ENCODE measurements at regions not wholly inside any gene's neighbourhood (a gene's known extent, or its start where the extent isn't known, plus 50 kb on each side); places are given as distances from the start of the nearest gene placed in this dataset.

GRCh38 chr12:46950094-46950493 is 124.3 kb upstream of the SLC38A4 start:
- POLR2A ChIA-PET: no interaction called here
- intact Hi-C loops (cut with DNase I, micrococcal nuclease): no loop called here
- H3K27me3 Mint-ChIP-seq: no peaks in the 10 kb centered on the region
- no peak for DNase-seq
- H3K9me3 Mint-ChIP-seq (ENCODE audit: low read depth): no peaks in the 10 kb centered on the region
- CTCF ChIA-PET: interaction anchor here (0.6 kb wide), 1 partner anchor 676 kb away, joined by 3 read pairs; no protein-coding TSS in a partner anchor
- ATAC-seq: no peak
- no peak overlapping the region for H3K4me3 Mint-ChIP-seq
- no peaks in the 10 kb centered on the region for H3K4me1 Mint-ChIP-seq
- no peak overlapping the region for H3K27ac Mint-ChIP-seq
- H3K36me3 Mint-ChIP-seq (ENCODE audit: low read depth): no peaks in the 10 kb centered on the region

- intact Hi-C loops (cut with DNase I, micrococcal nuclease): no loop called here
- no peak overlapping the region for H3K4me3 Mint-ChIP-seq
- H3K9me3 Mint-ChIP-seq (ENCODE audit: low read depth): no peaks in the 10 kb centered on the region
- H3K27ac Mint-ChIP-seq: no peak overlapping the region
- H3K36me3 Mint-ChIP-seq (ENCODE audit: low read depth): no peaks in the 10 kb centered on the region
- CTCF ChIA-PET: interaction anchor here (1.2 to 2.0 kb wide), 2 partner anchors 14 to 46 kb away, joined by 3 to 6 read pairs; no protein-coding TSS in a partner anchor
- H3K27me3 Mint-ChIP-seq: no peaks in the 10 kb centered on the region
- DNase-seq (no peak), ATAC-seq (no peak)
- H3K4me1 Mint-ChIP-seq: no peaks in the 10 kb centered on the region
- POLR2A ChIA-PET: no interaction called here
Measured at GRCh38 chr12:46952880-46953483, 126.4 kb upstream of the PCED1B start.

GRCh38 chr12:46956451-46957035 is 122.9 kb upstream of the PCED1B start:
- peaks cover 2% of the 10 kb centered on the region for H3K27me3 Mint-ChIP-seq
- no peak overlapping the region for H3K4me3 Mint-ChIP-seq
- DNase-seq: no peak
- intact Hi-C loops (cut with DNase I, micrococcal nuclease): no loop called here
- no peak for ATAC-seq
- no peaks in the 10 kb centered on the region for H3K9me3 Mint-ChIP-seq (ENCODE audit: low read depth)
- no peak overlapping the region for H3K27ac Mint-ChIP-seq
- POLR2A ChIA-PET: no interaction called here
- CTCF ChIA-PET: interaction anchor here (1.0 to 1.1 kb wide), 2 partner anchors 23 to 51 kb away, joined by 3 read pairs; no protein-coding TSS in a partner anchor
- H3K36me3 Mint-ChIP-seq (ENCODE audit: low read depth): no peaks in the 10 kb centered on the region
- no peaks in the 10 kb centered on the region for H3K4me1 Mint-ChIP-seq

GRCh38 chr12:46958053-46958452 is 121.4 kb upstream of the PCED1B start:
- Mint-ChIP-seq H3K4me1 (no peaks in the 10 kb centered on the region), H3K36me3 (ENCODE audit: low read depth) (no peaks in the 10 kb centered on the region), H3K27ac (no peak overlapping the region), H3K9me3 (ENCODE audit: low read depth) (no peaks in the 10 kb centered on the region), H3K4me3 (no peak overlapping the region), H3K27me3 (peaks cover 2% of the 10 kb centered on the region)
- intact Hi-C loops (cut with DNase I, micrococcal nuclease): no loop called here
- no peak for ATAC-seq
- ChIA-PET POLR2A (no interaction called here), CTCF (no interaction called here)
- DNase-seq: no peak

GRCh38 chr12:46958599-46959290 is 120.7 kb upstream of the PCED1B start:
- H3K36me3 Mint-ChIP-seq (ENCODE audit: low read depth): no peaks in the 10 kb centered on the region
- H3K9me3 Mint-ChIP-seq (ENCODE audit: low read depth): no peaks in the 10 kb centered on the region
- intact Hi-C loops (cut with DNase I, micrococcal nuclease): no loop called here
- no peak overlapping the region for H3K4me3 Mint-ChIP-seq
- no peaks in the 10 kb centered on the region for H3K4me1 Mint-ChIP-seq
- ChIA-PET POLR2A (no interaction called here), CTCF (no interaction called here)
- no peak overlapping the region for H3K27ac Mint-ChIP-seq
- H3K27me3 Mint-ChIP-seq: peaks cover 2% of the 10 kb centered on the region
- DNase-seq (no peak), ATAC-seq (no peak)

GRCh38 chr12:46959502-46959901 is 119.9 kb upstream of the PCED1B start:
- no peak overlapping the region for H3K27ac Mint-ChIP-seq
- DNase-seq (no peak), ATAC-seq (no peak)
- ChIA-PET POLR2A (no interaction called here), CTCF (interaction anchor here (1.0 kb wide), 1 partner anchor 835 kb away, joined by 3 read pairs; no protein-coding TSS in a partner anchor)
- H3K9me3 Mint-ChIP-seq (ENCODE audit: low read depth): no peaks in the 10 kb centered on the region
- H3K36me3 Mint-ChIP-seq (ENCODE audit: low read depth): no peaks in the 10 kb centered on the region
- no peaks in the 10 kb centered on the region for H3K4me1 Mint-ChIP-seq
- intact Hi-C loops (cut with DNase I, micrococcal nuclease): no loop called here
- H3K4me3 Mint-ChIP-seq: no peak overlapping the region
- H3K27me3 Mint-ChIP-seq: peaks cover 3% of the 10 kb centered on the region

GRCh38 chr12:46960681-46961080 is 118.7 kb upstream of the PCED1B start:
- no peaks in the 10 kb centered on the region for H3K36me3 Mint-ChIP-seq (ENCODE audit: low read depth)
- POLR2A ChIA-PET: no interaction called here
- H3K4me1 Mint-ChIP-seq: no peaks in the 10 kb centered on the region
- CTCF ChIA-PET: no interaction called here
- no peaks in the 10 kb centered on the region for H3K9me3 Mint-ChIP-seq (ENCODE audit: low read depth)
- ATAC-seq (no peak), DNase-seq (no peak)
- H3K27ac Mint-ChIP-seq: no peak overlapping the region
- peaks cover 3% of the 10 kb centered on the region for H3K27me3 Mint-ChIP-seq
- intact Hi-C loops (cut with DNase I, micrococcal nuclease): no loop called here
- H3K4me3 Mint-ChIP-seq: no peak overlapping the region

GRCh38 chr12:46963191-46963590 is 116.2 kb upstream of the PCED1B start:
- ATAC-seq: no peak
- H3K4me1 Mint-ChIP-seq: no peaks in the 10 kb centered on the region
- intact Hi-C loops (cut with DNase I, micrococcal nuclease): no loop called here
- H3K9me3 Mint-ChIP-seq (ENCODE audit: low read depth): no peaks in the 10 kb centered on the region
- no peak for DNase-seq
- no peak overlapping the region for H3K27ac Mint-ChIP-seq
- no peaks in the 10 kb centered on the region for H3K36me3 Mint-ChIP-seq (ENCODE audit: low read depth)
- no peak overlapping the region for H3K4me3 Mint-ChIP-seq
- H3K27me3 Mint-ChIP-seq: peaks cover 8% of the 10 kb centered on the region
- ChIA-PET POLR2A (no interaction called here), CTCF (no interaction called here)

- no peaks in the 10 kb centered on the region for H3K9me3 Mint-ChIP-seq (ENCODE audit: low read depth)
- no peak overlapping the region for H3K4me3 Mint-ChIP-seq
- DNase-seq (no peak), ATAC-seq (no peak)
- H3K27ac Mint-ChIP-seq: no peak overlapping the region
- POLR2A ChIA-PET: no interaction called here
- no peaks in the 10 kb centered on the region for H3K36me3 Mint-ChIP-seq (ENCODE audit: low read depth)
- intact Hi-C loops (cut with DNase I, micrococcal nuclease): no loop called here
- H3K4me1 Mint-ChIP-seq: no peaks in the 10 kb centered on the region
- CTCF ChIA-PET: interaction anchor here (1.2 kb wide), 1 partner anchor 14 kb away, joined by 3 read pairs; no protein-coding TSS in a partner anchor
- H3K27me3 Mint-ChIP-seq: peaks cover 8% of the 10 kb centered on the region
Measured at GRCh38 chr12:46963977-46964971, 115.1 kb upstream of the PCED1B start.

- Mint-ChIP-seq H3K36me3 (ENCODE audit: low read depth) (no peaks in the 10 kb centered on the region), H3K9me3 (ENCODE audit: low read depth) (no peaks in the 10 kb centered on the region), H3K27ac (no peak overlapping the region), H3K4me3 (no peak overlapping the region), H3K4me1 (no peaks in the 10 kb centered on the region), H3K27me3 (peaks cover 6% of the 10 kb centered on the region)
- CTCF ChIA-PET: interaction anchor here (1.2 kb wide), 1 partner anchor 13 kb away, joined by 3 read pairs; no protein-coding TSS in a partner anchor
- intact Hi-C loops (cut with DNase I, micrococcal nuclease): no loop called here
- POLR2A ChIA-PET: interaction anchor here (0.5 kb wide), 1 partner anchor 41 kb away, joined by 3 read pairs; no protein-coding TSS in a partner anchor
- DNase-seq (no peak), ATAC-seq (no peak)
Measured at GRCh38 chr12:46965137-46965536, 114.3 kb upstream of the PCED1B start.

- H3K27me3 Mint-ChIP-seq: peaks cover 8% of the 10 kb centered on the region
- POLR2A ChIA-PET: interaction anchor here (0.5 kb wide), 1 partner anchor 42 kb away, joined by 3 read pairs; no protein-coding TSS in a partner anchor
- CTCF ChIA-PET: interaction anchor here (1.2 to 1.7 kb wide), 2 partner anchors 12 to 13 kb away, joined by 3 to 6 read pairs; no protein-coding TSS in a partner anchor
- no peak overlapping the region for H3K27ac Mint-ChIP-seq
- intact Hi-C loops (cut with DNase I, micrococcal nuclease): no loop called here
- ATAC-seq: no peak
- H3K4me3 Mint-ChIP-seq: no peak overlapping the region
- H3K36me3 Mint-ChIP-seq (ENCODE audit: low read depth): no peaks in the 10 kb centered on the region
- no peaks in the 10 kb centered on the region for H3K4me1 Mint-ChIP-seq
- DNase-seq: no peak
- H3K9me3 Mint-ChIP-seq (ENCODE audit: low read depth): no peaks in the 10 kb centered on the region
Measured at GRCh38 chr12:46965880-46966279, 113.5 kb upstream of the PCED1B start.
